ENCODE measurements at regions not wholly inside any gene's neighbourhood (a gene's known extent, or its start where the extent isn't known, plus 50 kb on each side); places are given as distances from the start of the nearest gene placed in this dataset.

DNA sequence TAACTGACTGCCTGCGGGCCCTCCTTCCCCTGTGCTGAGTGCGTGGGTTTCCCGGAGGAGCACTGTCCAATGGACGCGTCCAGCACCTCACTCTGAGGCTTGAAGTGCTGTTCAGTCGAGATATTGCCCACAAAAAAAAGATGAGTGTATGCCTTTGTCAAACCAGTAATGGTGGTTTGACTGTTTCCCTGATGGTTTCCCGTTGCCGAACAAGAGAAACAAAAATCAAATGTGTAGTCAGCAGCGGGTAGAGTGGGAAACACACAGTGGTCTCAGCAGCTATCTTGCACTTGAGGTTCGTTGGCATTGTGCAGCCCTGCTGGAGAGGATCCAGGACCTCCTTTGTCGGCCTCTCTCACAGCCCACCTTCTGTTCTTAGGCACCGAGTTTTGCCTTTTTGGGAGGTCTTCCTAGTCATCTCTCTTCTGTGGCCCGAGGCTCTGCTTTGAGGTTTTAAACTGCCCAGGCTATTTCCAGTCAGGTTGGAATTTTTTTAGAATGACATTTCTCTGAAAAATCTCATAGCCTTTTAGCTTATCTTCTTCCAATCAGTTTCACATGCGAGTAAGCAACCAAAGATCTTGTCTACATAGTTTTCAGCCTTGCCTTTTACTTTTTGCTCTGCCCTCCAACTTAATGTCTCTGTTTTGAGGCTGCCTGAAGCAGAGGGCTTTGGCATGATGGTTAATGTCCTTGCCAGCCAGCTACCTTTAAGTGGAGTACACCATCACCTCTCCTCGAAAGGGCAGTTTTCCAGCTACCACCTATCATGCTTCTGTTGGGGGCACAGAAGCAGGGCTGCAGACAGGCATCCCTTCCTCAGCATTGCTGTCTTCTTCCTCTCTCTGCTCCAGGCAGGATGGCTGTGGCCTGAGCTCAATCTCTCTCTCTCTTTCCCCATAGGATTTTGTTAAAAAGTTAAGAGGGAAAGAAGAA lies 132.3 kb downstream of the URB2 start:
- TF ChIP-seq, protein P1, sequence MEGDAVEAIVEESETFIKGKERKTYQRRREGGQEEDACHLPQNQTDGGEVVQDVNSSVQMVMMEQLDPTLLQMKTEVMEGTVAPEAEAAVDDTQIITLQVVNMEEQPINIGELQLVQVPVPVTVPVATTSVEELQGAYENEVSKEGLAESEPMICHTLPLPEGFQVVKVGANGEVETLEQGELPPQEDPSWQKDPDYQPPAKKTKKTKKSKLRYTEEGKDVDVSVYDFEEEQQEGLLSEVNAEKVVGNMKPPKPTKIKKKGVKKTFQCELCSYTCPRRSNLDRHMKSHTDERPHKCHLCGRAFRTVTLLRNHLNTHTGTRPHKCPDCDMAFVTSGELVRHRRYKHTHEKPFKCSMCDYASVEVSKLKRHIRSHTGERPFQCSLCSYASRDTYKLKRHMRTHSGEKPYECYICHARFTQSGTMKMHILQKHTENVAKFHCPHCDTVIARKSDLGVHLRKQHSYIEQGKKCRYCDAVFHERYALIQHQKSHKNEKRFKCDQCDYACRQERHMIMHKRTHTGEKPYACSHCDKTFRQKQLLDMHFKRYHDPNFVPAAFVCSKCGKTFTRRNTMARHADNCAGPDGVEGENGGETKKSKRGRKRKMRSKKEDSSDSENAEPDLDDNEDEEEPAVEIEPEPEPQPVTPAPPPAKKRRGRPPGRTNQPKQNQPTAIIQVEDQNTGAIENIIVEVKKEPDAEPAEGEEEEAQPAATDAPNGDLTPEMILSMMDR (IDR thresholded peaks at IDR 0.05), result no peak
- no peak for TF ChIP-seq EZH2 (IDR thresholded peaks at IDR 0.05; ENCODE audit: borderline replicate concordance, insufficient read depth, low read depth, low read length, poor library complexity, severe bottlenecking)

All from B cell (primary cell).